ENCODE measurements at regions not wholly inside any gene's neighbourhood (a gene's known extent, or its start where the extent isn't known, plus 50 kb on each side); places are given as distances from the start of the nearest gene placed in this dataset.
A peak's percentile ranks its signal among the peaks of the same experiment; 100 is the strongest.

- TF ChIP-seq CTCF (IDR thresholded peaks at IDR 0.05; ENCODE audit: low read length): no peak
- H3K9me3 ChIP-seq (replicated peaks; ENCODE audit: insufficient read depth, low read length): no peaks in the 10 kb centered on the region
- no peak overlapping the region for H3K27ac ChIP-seq (ENCODE audit: low read length)
- no peak overlapping the region for H3K9ac ChIP-seq (ENCODE audit: low read length)
- H2AFZ ChIP-seq (ENCODE audit: low read length): 0 out of 2 replicates have a peak overlapping the region, but pooled peaks have one; percentile 38
- no peak overlapping the region for H3K4me3 ChIP-seq (ENCODE audit: low read length)
- no peak overlapping the region for H3K4me2 ChIP-seq (ENCODE audit: low read depth, low read length)
- H3K27me3 ChIP-seq (replicated peaks; ENCODE audit: insufficient read depth, low read length): no peaks in the 10 kb centered on the region
- DNase-seq: no peak
- H3K4me1 ChIP-seq (ENCODE audit: low read length): no peaks in the 10 kb centered on the region
- no peaks in the 10 kb centered on the region for H4K20me1 ChIP-seq (ENCODE audit: insufficient read depth, low read length)
- no peaks in the 10 kb centered on the region for H3K79me2 ChIP-seq (ENCODE audit: low read length)
- H3F3A ChIP-seq (ENCODE audit: insufficient read depth, low read length): no peaks in the 10 kb centered on the region
- H3K9me2 ChIP-seq (replicated peaks; ENCODE audit: insufficient read depth, low read length): no peaks in the 10 kb centered on the region
- H3K36me3 ChIP-seq (replicated peaks; ENCODE audit: insufficient read depth, low read length): no peaks in the 10 kb centered on the region
These were observed 1067.9 kb downstream of the BRINP3 start for GRCh38 chr1:189409774-189410173.

- no peaks in the 10 kb centered on the region for H3K9me3 ChIP-seq (replicated peaks; ENCODE audit: insufficient read depth, low read length)
- TF ChIP-seq EZH2phosphoT487 (IDR thresholded peaks at IDR 0.05; ENCODE audit: low read length): no peak
- TF ChIP-seq CTCF (IDR thresholded peaks at IDR 0.05; ENCODE audit: low read length): no peak
- no peak for TF ChIP-seq EZH2 (optimal IDR thresholded peaks at IDR 0.05; ENCODE audit: low read depth, low read length)
- no peak overlapping the region for H3K9ac ChIP-seq (ENCODE audit: low read length)
- H2AFZ ChIP-seq (ENCODE audit: low read length): no peak overlapping the region
- no peak overlapping the region for H3K27ac ChIP-seq (ENCODE audit: low read length)
- no peaks in the 10 kb centered on the region for H3K27me3 ChIP-seq (replicated peaks; ENCODE audit: insufficient read depth, low read length)
- DNase-seq: no peak
- no peaks in the 10 kb centered on the region for H3K79me2 ChIP-seq (ENCODE audit: low read length)
- H3K4me1 ChIP-seq (ENCODE audit: low read length): no peaks in the 10 kb centered on the region
- H3K9me2 ChIP-seq (replicated peaks; ENCODE audit: insufficient read depth, low read length): no peaks in the 10 kb centered on the region
- no peak overlapping the region for H3K4me2 ChIP-seq (ENCODE audit: low read depth, low read length)
- no peaks in the 10 kb centered on the region for H3K36me3 ChIP-seq (replicated peaks; ENCODE audit: insufficient read depth, low read length)
- H3F3A ChIP-seq (ENCODE audit: insufficient read depth, low read length): no peaks in the 10 kb centered on the region
- no peaks in the 10 kb centered on the region for H4K20me1 ChIP-seq (ENCODE audit: insufficient read depth, low read length)
- no peak overlapping the region for H3K4me3 ChIP-seq (ENCODE audit: low read length)
These were observed 1052.8 kb downstream of the BRINP3 start for GRCh38 chr1:189424746-189425331.

GRCh38 chr1:189429610-189430009, 1048.1 kb downstream of the BRINP3 start:
- H2AFZ ChIP-seq (ENCODE audit: low read length): peak overlapping the region; percentile 2; the same call in 1 of the 2 replicates
- H3K27me3 ChIP-seq (replicated peaks; ENCODE audit: insufficient read depth, low read length): no peaks in the 10 kb centered on the region
- H3K9ac ChIP-seq (ENCODE audit: low read length): no peak overlapping the region
- no peaks in the 10 kb centered on the region for H4K20me1 ChIP-seq (ENCODE audit: insufficient read depth, low read length)
- peak; percentile 82 for TF ChIP-seq CTCF (IDR thresholded peaks at IDR 0.05; ENCODE audit: low read length)
- no peak for TF ChIP-seq EZH2 (optimal IDR thresholded peaks at IDR 0.05; ENCODE audit: low read depth, low read length)
- TF ChIP-seq EZH2phosphoT487 (IDR thresholded peaks at IDR 0.05; ENCODE audit: low read length): no peak
- H3K36me3 ChIP-seq (replicated peaks; ENCODE audit: insufficient read depth, low read length): no peaks in the 10 kb centered on the region
- no peak overlapping the region for H3K4me3 ChIP-seq (ENCODE audit: low read length)
- H3K27ac ChIP-seq (ENCODE audit: low read length): no peak overlapping the region
- H3K4me2 ChIP-seq (ENCODE audit: low read depth, low read length): no peak overlapping the region
- no peaks in the 10 kb centered on the region for H3K79me2 ChIP-seq (ENCODE audit: low read length)
- no peaks in the 10 kb centered on the region for H3K9me2 ChIP-seq (replicated peaks; ENCODE audit: insufficient read depth, low read length)
- H3K9me3 ChIP-seq (replicated peaks; ENCODE audit: insufficient read depth, low read length): no peaks in the 10 kb centered on the region
- no peaks in the 10 kb centered on the region for H3F3A ChIP-seq (ENCODE audit: insufficient read depth, low read length)
- peak; percentile 55 for DNase-seq
- no peaks in the 10 kb centered on the region for H3K4me1 ChIP-seq (ENCODE audit: low read length)

Measured in MM.1S (cell line).